GM23338 (cell line): ENCODE measurements at regions not wholly inside any gene's neighbourhood (a gene's known extent, or its start where the extent isn't known, plus 50 kb on each side); places are given as distances from the start of the nearest gene placed in this dataset.
A peak's percentile ranks its signal among the peaks of the same experiment; 100 is the strongest.

ENCODE experiments used
- ATAC-seq: fragments of 200-7000 bp; cut with Tn5 transposase; 3 replicates; pipeline ENCODE4 v1.9.1; 2020
- DNase-seq: peaks from one replicate; pipeline ENCODE4 v3.0.0-alpha.2; 2015; ENCODE audit warnings: low spot score
- H2AFZ ChIP-seq: fragments of 200-600 bp; sonication (generic); 2 replicates; pipeline ENCODE4 v1.8.0; 2016; ENCODE audit warnings: antibody characterized with exemption, mild to moderate bottlenecking, moderate library complexity
- H3F3A ChIP-seq: fragments of 200-600 bp; sonication (generic); replicated peaks from 2 replicates; pipeline ENCODE4 v1.8.0; 2017; ENCODE audit warnings: antibody characterized with exemption, mixed run types, low read depth
- H3K27ac ChIP-seq: fragments of 200-600 bp; sonication (generic); 2 replicates; pipeline ENCODE4 v1.6.1; 2016; ENCODE audit warnings: low read depth
- H3K27me3 ChIP-seq: fragments of 200-600 bp; sonication (generic); 2 replicates; pipeline ENCODE4 v1.8.0; 2016; ENCODE audit warnings: mild to moderate bottlenecking, mixed run types, moderate library complexity; ENCODE audit not compliant: insufficient read depth
- H3K36me3 ChIP-seq: fragments of 200-600 bp; sonication (generic); 2 replicates; pipeline ENCODE4 v1.8.0; 2016; ENCODE audit warnings: mild to moderate bottlenecking; ENCODE audit not compliant: insufficient read depth
- H3K4me1 ChIP-seq: fragments of 200-600 bp; sonication (generic); 2 replicates; pipeline ENCODE4 v1.8.0; 2016; ENCODE audit warnings: mild to moderate bottlenecking, moderate library complexity; ENCODE audit not compliant: insufficient read depth
- H3K4me2 ChIP-seq: fragments of 200-600 bp; sonication (generic); 2 replicates; pipeline ENCODE4 v1.7.1; 2017; ENCODE audit warnings: mixed run types
- H3K4me3 ChIP-seq: fragments of 200-600 bp; sonication (generic); 2 replicates; pipeline ENCODE4 v1.6.1; 2016; ENCODE audit warnings: mixed run types
- H3K79me2 ChIP-seq: fragments of 200-600 bp; sonication (generic); replicated peaks from 2 replicates; pipeline ENCODE4 v1.8.0; 2017; ENCODE audit warnings: mild to moderate bottlenecking; ENCODE audit not compliant: insufficient read depth
- H3K9me2 ChIP-seq: fragments of 200-600 bp; sonication (generic); 2 replicates; pipeline ENCODE4 v1.8.0; 2017; ENCODE audit not compliant: insufficient read depth
- H4K20me1 ChIP-seq: fragments of 200-600 bp; sonication (generic); replicated peaks from 2 replicates; pipeline ENCODE4 v1.8.0; 2017; ENCODE audit warnings: mild to moderate bottlenecking; ENCODE audit not compliant: insufficient read depth
- H3K27ac Mint-ChIP-seq: 2 replicates; pipeline ENCODE4 v1.8.0; 2020; ENCODE audit warnings: inconsistent platforms, mild to moderate bottlenecking, moderate library complexity, mixed read lengths
- H3K27me3 Mint-ChIP-seq: 3 replicates; pipeline ENCODE4 v1.8.0; 2022; ENCODE audit warnings: low read depth, mild to moderate bottlenecking, moderate library complexity, mixed read lengths, inconsistent platforms; ENCODE audit not compliant: insufficient read depth, poor library complexity
- H3K36me3 Mint-ChIP-seq: 3 replicates; pipeline ENCODE4 v1.8.0; 2021; ENCODE audit warnings: low read depth, mild to moderate bottlenecking, inconsistent platforms, moderate library complexity, mixed read lengths
- H3K4me1 Mint-ChIP-seq: 3 replicates; pipeline ENCODE4 v1.8.0; 2020; ENCODE audit warnings: mild to moderate bottlenecking, inconsistent platforms, mixed read lengths
- H3K4me3 Mint-ChIP-seq: 3 replicates; pipeline ENCODE4 v1.8.0; 2021; ENCODE audit warnings: moderate library complexity, mild to moderate bottlenecking, inconsistent platforms, mixed read lengths
- H3K9me3 Mint-ChIP-seq: 3 replicates; pipeline ENCODE4 v1.8.0; 2020; ENCODE audit warnings: moderate library complexity, mild to moderate bottlenecking, inconsistent platforms, mixed read lengths
- CREB1 ChIP-seq: fragments of 250-450 bp; sonication (Bioruptor Pico); IDR thresholded peaks from 2 replicates; pipeline ENCODE4 v1.5.0; 2020; ENCODE audit warnings: low read depth, mild to moderate bottlenecking, moderate library complexity
- ETS1 ChIP-seq: IDR thresholded peaks from 2 replicates; pipeline ENCODE4 v1.6.1; 2016; ENCODE audit warnings: antibody characterized with exemption
- EZH2phosphoT487 ChIP-seq: fragments of 200-600 bp; sonication (generic); IDR thresholded peaks from one replicate; pipeline ENCODE4 v1.8.1; 2018; ENCODE audit warnings: antibody characterized with exemption; ENCODE audit not compliant: unreplicated experiment
- STAT1 ChIP-seq: IDR thresholded peaks from one replicate; pipeline ENCODE4 v1.6.1; 2016; ENCODE audit warnings: antibody characterized with exemption; ENCODE audit not compliant: unreplicated experiment
- ZNF114 ChIP-seq: fragments of 250-450 bp; sonication (Bioruptor Pico); IDR thresholded peaks from 2 replicates; pipeline ENCODE4 v1.5.0; 2020; ENCODE audit warnings: mild to moderate bottlenecking, moderate library complexity
- TF ChIP-seq, protein P1 (sequence below), 2 experiments: fragments of 200-600 bp in 1 of 2; sonication (generic) in 1 of 2; conservative IDR thresholded peaks; 2 replicates each; pipeline versions ENCODE4 v1.5.1 to v1.6.1; 2016 to 2017; ENCODE audit warnings: antibody characterized with exemption in 2 of 2, low read depth in 2 of 2, mild to moderate bottlenecking in 2 of 2, moderate library complexity in 1 of 2

DNA sequence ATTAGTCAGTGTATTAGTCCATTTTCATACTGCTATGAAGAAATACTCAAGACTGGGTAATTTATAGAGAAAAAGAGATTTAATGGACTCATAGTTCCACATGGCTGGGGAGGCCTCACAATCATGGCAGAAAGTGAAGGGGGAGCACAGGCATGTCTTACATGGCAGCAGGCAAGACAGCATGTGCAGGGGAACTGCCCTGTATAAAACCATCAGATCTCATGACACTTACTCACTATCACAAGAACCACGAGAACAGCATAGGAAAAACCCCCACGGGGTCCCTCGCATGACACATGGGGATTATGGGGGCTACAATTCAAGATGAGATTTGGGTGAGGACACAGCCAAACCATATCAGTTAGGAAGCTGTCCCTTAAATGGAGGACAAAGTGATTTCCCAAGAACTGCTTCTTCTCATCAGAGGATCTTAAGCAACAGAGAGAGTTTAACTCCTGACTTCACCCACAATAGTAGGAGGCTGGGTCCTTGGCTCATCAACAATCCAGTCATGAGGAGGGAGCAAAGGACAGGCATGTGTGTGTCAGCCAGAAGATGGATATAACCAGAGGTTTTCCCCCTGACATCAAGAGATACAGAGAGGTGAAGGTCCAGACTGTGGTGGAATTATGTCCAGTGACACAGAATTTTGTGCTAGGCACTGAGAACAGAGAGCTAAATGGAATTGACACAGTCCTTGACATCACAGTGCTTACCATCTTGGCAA lies 203.8 kb upstream of the SH3BP4 start:
- no peak overlapping the region for H3K4me3 ChIP-seq
- TF ChIP-seq STAT1 = no peak
- TF ChIP-seq, protein P1, sequence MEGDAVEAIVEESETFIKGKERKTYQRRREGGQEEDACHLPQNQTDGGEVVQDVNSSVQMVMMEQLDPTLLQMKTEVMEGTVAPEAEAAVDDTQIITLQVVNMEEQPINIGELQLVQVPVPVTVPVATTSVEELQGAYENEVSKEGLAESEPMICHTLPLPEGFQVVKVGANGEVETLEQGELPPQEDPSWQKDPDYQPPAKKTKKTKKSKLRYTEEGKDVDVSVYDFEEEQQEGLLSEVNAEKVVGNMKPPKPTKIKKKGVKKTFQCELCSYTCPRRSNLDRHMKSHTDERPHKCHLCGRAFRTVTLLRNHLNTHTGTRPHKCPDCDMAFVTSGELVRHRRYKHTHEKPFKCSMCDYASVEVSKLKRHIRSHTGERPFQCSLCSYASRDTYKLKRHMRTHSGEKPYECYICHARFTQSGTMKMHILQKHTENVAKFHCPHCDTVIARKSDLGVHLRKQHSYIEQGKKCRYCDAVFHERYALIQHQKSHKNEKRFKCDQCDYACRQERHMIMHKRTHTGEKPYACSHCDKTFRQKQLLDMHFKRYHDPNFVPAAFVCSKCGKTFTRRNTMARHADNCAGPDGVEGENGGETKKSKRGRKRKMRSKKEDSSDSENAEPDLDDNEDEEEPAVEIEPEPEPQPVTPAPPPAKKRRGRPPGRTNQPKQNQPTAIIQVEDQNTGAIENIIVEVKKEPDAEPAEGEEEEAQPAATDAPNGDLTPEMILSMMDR (conservative IDR thresholded peaks at IDR 0.05; ENCODE audit: low read depth in 2 of 2) = no peak
- DNase-seq = no peak
- H3K4me2 ChIP-seq = no peak overlapping the region
- no peaks in the 10 kb centered on the region for H3F3A ChIP-seq
- H3K4me1 ChIP-seq = no peaks in the 10 kb centered on the region
- no peaks in the 10 kb centered on the region for H3K27me3 ChIP-seq
- no peaks in the 10 kb centered on the region for H4K20me1 ChIP-seq
- no peak overlapping the region for H3K27ac ChIP-seq
- Mint-ChIP-seq H3K36me3 (no peaks in the 10 kb centered on the region), H3K9me3 (peaks cover 3% of the 10 kb centered on the region), H3K27ac (no peak overlapping the region), H3K27me3 (no peaks in the 10 kb centered on the region), H3K4me1 (no peaks in the 10 kb centered on the region; the same call in 1 of the 3 replicates), H3K4me3 (no peak overlapping the region)
- H3K79me2 ChIP-seq = no peaks in the 10 kb centered on the region
- H3K36me3 ChIP-seq = no peaks in the 10 kb centered on the region
- peaks cover 20% of the 10 kb centered on the region for H3K9me2 ChIP-seq
- ATAC-seq = no peak
- H2AFZ ChIP-seq = no peak overlapping the region

GRCh38 chr2:234747032-234747431 lies 204.8 kb upstream of the SH3BP4 start:
- Histone ChIP-seq H3K36me3 (no peaks in the 10 kb centered on the region), H4K20me1 (no peaks in the 10 kb centered on the region), H3K79me2 (no peaks in the 10 kb centered on the region), H3K4me3 (no peak overlapping the region), H3K4me2 (no peak overlapping the region), H3F3A (no peaks in the 10 kb centered on the region), H3K27me3 (no peaks in the 10 kb centered on the region), H3K27ac (no peak overlapping the region), H3K4me1 (no peaks in the 10 kb centered on the region), H3K9me2 (peaks cover 20% of the 10 kb centered on the region), H2AFZ (no peak overlapping the region)
- DNase-seq (no peak), ATAC-seq (no peak)
- TF ChIP-seq ETS1 (no peak), CREB1 (CRISPR knock-in tag) (no peak), EZH2phosphoT487 (no peak)
- Mint-ChIP-seq H3K4me1 (no peaks in the 10 kb centered on the region; the same call in 1 of the 3 replicates), H3K4me3 (no peak overlapping the region), H3K36me3 (no peaks in the 10 kb centered on the region), H3K27ac (no peak overlapping the region), H3K9me3 (peaks cover 3% of the 10 kb centered on the region), H3K27me3 (no peaks in the 10 kb centered on the region)

- H3K79me2 ChIP-seq = no peaks in the 10 kb centered on the region
These were observed 206.5 kb upstream of the SH3BP4 start for GRCh38 chr2:234745347-234745746.

More at GRCh38 chr2:234745347-234745746, 206.5 kb upstream of the SH3BP4 start:
- no peaks in the 10 kb centered on the region for H3K36me3 Mint-ChIP-seq
- no peak overlapping the region for H3K27ac ChIP-seq
- no peaks in the 10 kb centered on the region for H3F3A ChIP-seq
- H3K27me3 Mint-ChIP-seq = no peaks in the 10 kb centered on the region
- no peaks in the 10 kb centered on the region for H3K36me3 ChIP-seq
- no peaks in the 10 kb centered on the region for H4K20me1 ChIP-seq
- no peak for TF ChIP-seq EZH2phosphoT487
- TF ChIP-seq, protein P1 (conservative IDR thresholded peaks at IDR 0.05; ENCODE audit: low read depth in 2 of 2) = peak; percentile 50 to 66
- TF ChIP-seq ZNF114 (CRISPR knock-in tag) = no peak
- peak; percentile 46 for DNase-seq
- H3K4me3 Mint-ChIP-seq = no peak overlapping the region
- no peaks in the 10 kb centered on the region; the same call in 2 of the 3 replicates for H3K4me1 Mint-ChIP-seq
- peaks cover 20% of the 10 kb centered on the region for H3K9me2 ChIP-seq
- H3K4me1 ChIP-seq = no peaks in the 10 kb centered on the region
- no peak overlapping the region for H2AFZ ChIP-seq
- H3K27ac Mint-ChIP-seq = no peak overlapping the region
- peaks cover 10% of the 10 kb centered on the region for H3K9me3 Mint-ChIP-seq
- no peak overlapping the region for H3K4me2 ChIP-seq
- H3K27me3 ChIP-seq = no peaks in the 10 kb centered on the region
- no peak overlapping the region for H3K4me3 ChIP-seq
- no peak; the same call in 2 of the 3 replicates for ATAC-seq
